Fibroblast of skin of right quadriceps (primary cell): ENCODE measurements at regions not wholly inside any gene's neighbourhood (a gene's known extent, or its start where the extent isn't known, plus 50 kb on each side); places are given as distances from the start of the nearest gene placed in this dataset.

Experiments used
- DNase-seq: peaks from one replicate; pipeline ENCODE4 v3.0.0-alpha.2; 2013

DNA sequence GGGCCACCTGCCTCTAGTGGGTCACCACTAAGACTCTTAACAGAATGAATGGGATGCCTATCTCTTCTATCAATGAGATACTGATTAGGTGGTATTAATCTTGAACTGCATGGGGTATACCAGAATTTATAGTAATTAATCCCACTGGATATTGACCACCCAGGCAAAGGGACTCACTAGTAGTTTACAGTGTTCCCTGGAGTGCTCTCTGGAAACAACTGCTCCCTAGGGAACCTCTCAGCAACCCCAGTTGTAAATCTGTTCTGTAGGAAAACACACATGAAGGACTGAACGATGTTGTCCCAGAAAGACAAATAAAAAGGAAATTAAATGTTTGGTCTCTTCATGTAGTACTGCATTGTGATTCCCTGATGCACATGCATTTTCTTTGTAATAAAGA lies 430.5 kb downstream of the HLX start:
- DNase-seq, result no peak

- no peak for DNase-seq
These were observed 430.9 kb downstream of the HLX start for GRCh38 chr1:221310180-221310579.

DNA sequence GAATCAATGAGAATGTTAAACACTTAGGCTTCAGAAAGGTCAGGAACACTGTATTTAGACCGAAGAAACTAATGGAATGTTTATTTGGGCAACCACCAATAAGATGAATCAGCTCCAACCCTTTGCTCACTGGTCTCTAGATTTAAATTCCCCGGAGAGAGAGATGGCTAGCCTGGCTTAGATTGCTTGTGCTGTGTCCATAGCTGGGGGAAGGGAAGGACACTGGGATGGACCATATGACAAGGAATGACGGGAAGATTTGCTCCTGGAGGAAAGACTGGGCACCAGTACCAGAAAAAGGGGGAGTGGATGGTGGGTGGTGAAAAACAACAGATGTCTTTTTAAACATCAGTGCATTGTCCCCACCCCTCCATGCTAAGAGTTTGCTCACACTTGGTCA lies 426.6 kb downstream of the DUSP10 start:
- peak; percentile 75 for DNase-seq

GRCh38 chr1:221316491-221317056 lies 425.3 kb downstream of the DUSP10 start:
- peak; percentile 64 for DNase-seq

DNA sequence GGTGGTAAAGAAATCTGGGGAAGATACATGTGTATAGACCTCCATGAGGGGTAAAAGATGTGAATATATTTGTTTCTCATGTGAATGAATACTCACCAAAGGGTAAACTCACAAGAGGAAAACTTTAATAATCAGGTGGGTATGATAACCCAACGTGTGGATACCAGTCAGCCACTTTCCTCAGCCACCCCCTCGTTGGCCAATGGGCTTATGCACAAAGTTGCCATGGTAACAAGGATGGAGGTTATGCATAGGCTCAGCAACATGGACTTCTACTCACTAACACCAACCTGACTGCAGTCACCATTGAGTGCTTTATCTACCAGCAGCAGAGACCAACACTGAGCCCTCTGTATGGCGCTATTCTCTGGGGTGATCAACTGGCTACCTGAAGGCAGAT lies 424.4 kb downstream of the DUSP10 start:
- DNase-seq, result no peak

DNA sequence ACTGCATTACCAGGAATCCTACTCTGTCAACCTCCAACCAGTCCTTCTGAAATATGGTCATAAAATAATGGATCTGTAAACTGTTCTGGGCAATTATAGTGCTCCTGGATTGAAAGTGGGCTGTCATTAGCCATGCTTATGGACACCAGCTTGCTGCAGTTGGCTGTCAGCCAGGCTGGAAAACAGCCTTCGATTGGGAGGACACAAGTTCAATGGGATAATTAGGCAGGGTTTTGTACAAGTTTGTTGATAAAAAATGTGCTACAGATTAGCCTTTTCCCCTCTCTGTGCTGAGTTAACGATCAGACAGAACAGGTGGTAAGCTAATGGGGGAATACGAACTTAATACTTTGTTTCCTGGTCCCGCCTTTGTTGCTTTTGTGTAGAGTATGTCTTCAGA lies 413.9 kb downstream of the DUSP10 start:
- no peak for DNase-seq

GRCh38 chr1:221328371-221328770 lies 413.5 kb downstream of the DUSP10 start:
- no peak for DNase-seq

DNA sequence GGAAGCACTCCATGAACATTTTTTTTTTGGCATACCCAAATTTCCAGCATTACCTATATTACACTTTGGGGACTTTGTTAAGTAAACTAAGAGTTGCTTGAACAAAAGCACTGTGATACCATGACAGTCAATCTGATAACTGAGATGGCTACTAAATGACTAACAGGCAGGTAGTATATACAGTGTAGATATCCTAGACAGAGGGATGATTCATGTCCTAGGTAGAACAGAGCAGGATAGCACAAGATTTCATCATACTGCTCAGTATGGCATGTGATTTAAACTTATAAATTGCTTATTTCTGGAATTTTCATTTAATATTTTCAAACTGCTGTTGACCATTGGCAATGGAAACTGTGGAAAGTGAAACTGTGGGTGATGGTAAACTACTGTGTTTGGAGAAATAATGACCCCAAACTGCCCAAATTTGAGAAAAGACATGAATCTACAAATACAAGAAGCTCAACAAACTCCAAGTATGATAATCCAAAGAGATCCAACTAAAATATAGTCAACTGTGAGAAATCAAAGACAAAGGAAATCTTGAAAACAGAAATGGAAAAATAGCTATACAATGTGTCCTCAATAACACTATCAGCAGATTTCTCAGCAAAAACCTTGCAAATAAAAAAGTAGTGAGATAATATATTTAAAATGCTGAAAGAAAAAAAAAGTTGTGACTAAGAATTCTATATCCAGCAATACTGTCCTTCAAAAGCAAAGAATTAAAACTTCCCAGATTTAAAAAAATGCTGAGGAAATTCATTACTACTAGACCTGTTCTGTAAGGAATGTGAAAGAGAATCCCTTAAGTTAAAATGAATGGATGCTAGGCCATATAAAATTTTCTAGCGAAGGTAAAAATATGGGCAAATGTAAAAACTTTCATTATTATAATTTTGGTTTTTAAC lies 410.4 kb downstream of the DUSP10 start:
- no peak for DNase-seq

GRCh38 chr1:221334062-221334461 lies 407.8 kb downstream of the DUSP10 start:
- no peak for DNase-seq

DNA sequence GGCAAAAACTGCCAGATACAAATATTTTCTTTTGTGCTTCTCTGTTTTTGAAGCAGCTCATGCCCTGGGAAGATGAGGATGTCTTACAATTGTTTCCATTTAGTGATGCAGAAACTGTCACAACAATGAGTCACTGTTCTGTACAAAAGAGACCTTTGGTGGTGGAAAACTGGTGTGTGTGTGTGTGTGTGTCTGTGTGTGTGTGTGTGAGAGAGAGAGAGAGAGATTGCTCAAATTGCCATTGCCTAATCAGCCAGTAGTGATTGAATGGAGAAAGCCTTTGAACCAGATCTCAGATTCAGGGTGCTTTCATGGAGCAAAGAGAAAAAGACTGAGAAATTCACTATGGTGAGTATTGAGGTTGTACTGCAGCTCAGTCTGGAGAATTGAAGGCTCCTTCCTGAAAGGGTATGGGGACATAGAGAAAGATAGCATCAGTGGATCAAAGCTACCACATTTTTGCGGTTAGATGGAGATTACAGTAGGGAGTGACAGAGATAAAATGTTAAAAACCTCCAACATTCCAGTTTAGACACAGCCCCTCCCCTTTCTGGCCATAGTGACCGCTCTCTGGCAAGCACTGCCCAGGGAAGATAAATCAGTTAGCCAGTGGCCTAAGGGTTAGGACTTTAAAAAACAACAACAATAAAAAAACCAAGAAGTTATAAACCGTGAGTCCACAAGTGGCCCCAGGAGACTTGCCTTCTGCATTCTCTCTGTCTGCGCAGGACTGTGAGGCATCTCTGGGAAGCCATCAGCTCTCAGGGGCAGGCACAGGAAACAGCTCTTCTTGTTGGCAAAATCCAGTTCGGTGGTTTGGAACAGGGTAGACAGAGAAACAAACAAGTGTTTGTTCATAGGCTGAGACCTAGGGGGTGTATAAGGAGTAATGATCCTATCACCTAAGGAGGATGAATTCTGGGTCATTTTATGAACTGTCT lies 406.5 kb downstream of the DUSP10 start:
- DNase-seq, result peak; percentile 79

GRCh38 chr1:221336126-221336525 lies 405.8 kb downstream of the DUSP10 start:
- peak; percentile 53 for DNase-seq

DNA sequence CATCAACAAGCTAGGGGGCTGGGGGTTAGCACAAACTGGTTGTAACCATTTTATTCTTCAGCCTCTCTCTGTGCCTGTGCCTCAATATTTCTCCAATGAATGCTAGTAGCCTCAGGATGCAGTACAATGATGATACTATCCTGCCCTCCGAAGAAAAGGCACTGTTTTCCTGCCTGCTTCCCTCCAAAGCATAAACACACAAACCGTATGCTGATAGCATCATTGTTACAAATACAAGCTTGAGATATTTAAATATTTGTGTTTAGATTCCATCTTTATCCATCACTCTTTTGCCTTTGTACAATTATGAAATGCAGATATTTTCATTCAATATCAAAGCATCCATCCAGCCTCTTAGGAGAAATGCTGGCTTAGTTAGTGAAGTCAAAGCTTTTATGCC lies 404.8 kb downstream of the DUSP10 start:
- DNase-seq, result no peak

- DNase-seq, result no peak
These were observed 398.8 kb downstream of the DUSP10 start for GRCh38 chr1:221343136-221343535.

- DNase-seq, result no peak
These were observed 398.3 kb downstream of the DUSP10 start for GRCh38 chr1:221343607-221344006.

- peak; percentile 90 for DNase-seq
These were observed 397.2 kb downstream of the DUSP10 start for GRCh38 chr1:221344693-221345092.

- DNase-seq, result no peak
These were observed 394.2 kb downstream of the DUSP10 start for GRCh38 chr1:221347706-221348105.

DNA sequence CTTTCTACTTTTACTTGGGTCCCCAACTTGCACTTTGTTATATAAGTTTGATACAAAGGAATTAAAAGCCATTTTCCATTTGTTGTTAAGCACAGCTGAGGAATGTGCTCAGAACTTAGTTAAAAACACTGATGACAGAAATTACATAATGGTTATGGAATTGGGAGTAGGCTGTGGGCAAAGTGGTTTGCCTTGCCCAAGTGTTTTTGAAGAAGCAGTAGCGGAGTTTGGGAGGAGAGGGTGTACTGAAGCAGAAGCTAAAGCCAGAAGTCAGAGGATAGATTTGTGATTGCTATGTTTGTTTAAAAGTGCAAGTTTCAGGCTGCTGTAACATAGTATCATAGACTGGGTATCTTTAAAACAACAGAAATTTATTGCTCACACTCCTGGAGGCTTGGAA lies 391.8 kb downstream of the DUSP10 start:
- DNase-seq, result no peak

GRCh38 chr1:221356693-221357092 lies 385.2 kb downstream of the DUSP10 start:
- no peak for DNase-seq

GRCh38 chr1:221363039-221363438 lies 378.9 kb downstream of the DUSP10 start:
- no peak for DNase-seq

DNA sequence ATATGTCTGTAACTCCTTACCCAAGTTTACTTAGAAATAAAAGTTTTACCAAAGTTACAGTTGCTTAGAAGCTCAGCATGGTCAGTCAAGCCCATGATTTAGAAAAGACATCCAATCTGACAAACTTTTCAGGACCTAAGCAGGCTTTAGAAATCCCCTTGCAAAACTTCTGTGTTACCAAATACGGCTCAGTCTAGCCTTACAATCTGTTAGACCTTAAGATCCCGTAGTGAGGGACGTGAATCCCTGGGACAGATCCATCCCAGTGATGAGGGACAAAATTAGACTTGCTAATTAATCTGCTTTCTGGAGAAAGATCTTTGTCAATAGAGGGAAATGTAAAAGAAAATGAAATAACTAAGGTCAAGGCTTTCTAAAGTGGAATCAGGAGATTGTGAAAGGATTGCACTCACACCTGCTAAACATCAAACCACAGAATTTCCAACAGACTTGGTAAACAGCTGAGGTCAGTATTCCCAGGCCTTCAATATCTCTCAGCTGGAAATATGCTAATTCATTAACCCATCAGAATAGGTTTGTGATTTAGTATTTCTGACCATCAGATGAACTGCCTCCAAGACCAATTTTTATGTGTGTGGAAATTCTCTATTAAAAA lies 375.3 kb downstream of the DUSP10 start:
- DNase-seq, result no peak

DNA sequence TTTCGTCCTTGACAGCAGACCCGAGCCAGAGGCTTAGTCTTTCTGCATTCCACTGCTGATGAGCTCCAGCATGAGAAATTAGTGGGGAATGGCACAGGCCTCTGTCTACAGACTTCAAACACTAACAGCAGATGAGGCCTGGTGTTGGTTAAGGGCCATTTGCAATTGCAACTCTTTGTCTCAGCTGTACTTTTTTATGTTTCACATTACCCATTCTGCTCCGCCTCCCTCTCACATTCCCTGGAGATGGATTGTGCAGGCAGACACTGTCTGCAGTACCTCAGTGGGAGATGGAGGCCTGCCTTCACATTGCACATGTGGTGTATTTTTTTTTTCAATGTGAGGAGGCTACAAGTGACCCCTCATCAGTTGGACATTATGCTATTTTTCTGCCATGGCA lies 370.2 kb downstream of the DUSP10 start:
- DNase-seq, result no peak

DNA sequence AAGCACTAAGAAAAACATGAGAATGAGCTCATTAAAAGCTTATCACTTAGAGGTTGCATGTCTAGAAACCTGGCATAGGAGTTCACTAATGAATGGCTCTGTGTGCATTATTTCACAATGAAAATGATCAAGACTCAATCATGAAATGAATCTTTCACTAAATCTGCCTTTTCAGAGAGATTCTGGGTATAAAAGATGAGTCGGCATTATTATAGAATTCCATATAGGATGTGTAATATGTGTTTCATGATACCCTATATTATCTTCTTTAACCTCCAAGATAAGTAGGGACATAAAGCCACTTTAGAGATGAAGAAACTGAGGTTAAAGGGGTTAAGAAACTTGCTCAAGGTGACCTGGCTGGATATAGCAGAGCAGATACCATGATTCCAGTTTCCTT lies 368.1 kb downstream of the DUSP10 start:
- no peak for DNase-seq

DNA sequence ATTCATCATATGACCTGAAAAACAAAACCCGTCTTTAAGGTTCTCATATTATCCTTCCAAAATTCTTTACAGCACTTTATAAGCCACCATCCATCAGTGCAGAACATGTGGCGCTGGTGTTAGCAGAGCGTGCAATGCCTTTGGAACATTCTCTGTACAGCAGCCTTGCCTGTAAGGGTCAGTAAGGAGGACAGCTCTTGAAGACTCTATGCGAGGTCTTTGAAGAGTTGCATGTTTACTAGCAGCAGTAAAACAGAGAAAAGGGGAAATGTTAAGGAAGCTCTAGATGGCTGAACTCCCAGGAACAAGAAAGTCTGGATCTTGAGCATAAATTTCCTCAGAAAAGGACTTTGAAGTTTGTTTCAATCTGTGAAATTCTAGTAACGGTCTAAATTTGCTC lies 365.6 kb downstream of the DUSP10 start:
- no peak for DNase-seq
